D341Med (cell line): ENCODE measurements at regions not wholly inside any gene's neighbourhood (a gene's known extent, or its start where the extent isn't known, plus 50 kb on each side); places are given as distances from the start of the nearest gene placed in this dataset.

Experiments
- DNase-seq: peaks from one replicate; pipeline ENCODE4 v3.0.0; 2012; ENCODE audit warnings: low spot score

GRCh38 chr7:340979-341694, 51.2 kb downstream of the FOXL3 start:
- no peak for DNase-seq

GRCh38 chr7:341841-342638, 52.1 kb downstream of the FOXL3 start:
- no peak for DNase-seq

GRCh38 chr7:342681-343216, 52.8 kb downstream of the FOXL3 start:
- DNase-seq, result no peak

- DNase-seq, result no peak
Observed at GRCh38 chr7:343227-343822, 53.4 kb downstream of the FOXL3 start.

GRCh38 chr7:343864-344607, 54.1 kb downstream of the FOXL3 start:
- DNase-seq, result no peak

- no peak for DNase-seq
Observed at GRCh38 chr7:344608-344994, 54.6 kb downstream of the FOXL3 start.

- no peak for DNase-seq
Observed at GRCh38 chr7:346116-346898, 56.3 kb downstream of the FOXL3 start.

GRCh38 chr7:347001-347590, 57.1 kb downstream of the FOXL3 start:
- no peak for DNase-seq

GRCh38 chr7:347644-348479, 57.9 kb downstream of the FOXL3 start:
- no peak for DNase-seq

GRCh38 chr7:348480-348844, 58.5 kb downstream of the FOXL3 start:
- no peak for DNase-seq

GRCh38 chr7:348962-349743, 59.2 kb downstream of the FOXL3 start:
- DNase-seq, result no peak

- no peak for DNase-seq
Observed at GRCh38 chr7:351256-351655, 61.3 kb downstream of the FOXL3 start.

GRCh38 chr7:351681-352480, 61.9 kb downstream of the FOXL3 start:
- no peak for DNase-seq

GRCh38 chr7:353746-354325, 63.9 kb downstream of the FOXL3 start:
- DNase-seq, result no peak

GRCh38 chr7:354597-355470, 64.9 kb downstream of the FOXL3 start:
- no peak for DNase-seq

GRCh38 chr7:355568-355967, 65.6 kb downstream of the FOXL3 start:
- DNase-seq, result no peak

GRCh38 chr7:356087-356486, 66.1 kb downstream of the FOXL3 start:
- DNase-seq, result no peak
